ENCODE measurements at regions not wholly inside any gene's neighbourhood (a gene's known extent, or its start where the extent isn't known, plus 50 kb on each side); places are given as distances from the start of the nearest gene placed in this dataset.
"Not testable (repeated sequence)": the region's sequence is repeated elsewhere in the genome, so short reads cannot be mapped to it uniquely, and the experiment has no call there.

DNA sequence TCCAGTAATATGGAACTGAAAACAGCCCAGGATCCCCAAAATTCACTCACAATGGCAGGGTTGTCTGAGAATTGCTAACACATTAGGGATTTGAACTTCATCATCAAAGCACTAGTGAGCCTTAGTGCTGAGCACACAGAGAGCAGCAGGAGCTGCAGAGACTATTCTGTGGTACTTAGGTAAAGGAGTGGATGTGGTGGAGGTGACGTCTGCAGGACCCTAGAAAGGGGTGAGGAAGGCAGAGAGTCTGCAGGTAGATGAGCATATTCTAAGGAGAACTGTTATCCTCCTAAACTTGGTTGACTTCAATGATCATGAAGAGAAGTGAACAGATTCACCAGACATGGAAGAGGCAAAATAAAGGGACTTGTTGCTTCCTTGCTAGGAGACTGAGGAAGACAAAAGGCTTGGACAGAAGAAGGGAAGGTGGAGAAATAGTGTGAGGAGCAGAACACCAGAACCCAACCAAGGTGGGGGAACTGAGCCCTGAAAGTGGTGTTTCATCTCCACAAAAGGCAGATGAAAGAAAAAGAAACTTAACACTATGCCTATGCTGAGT lies 1164.0 kb downstream of the TMEM121 start:
- H3K4me1 Mint-ChIP-seq, result peaks cover 29% of the 10 kb centered on the region
- no peak for ATAC-seq
- no peak overlapping the region for H3K4me3 Mint-ChIP-seq
- H3K27me3 Mint-ChIP-seq, result peaks cover 8% of the 10 kb centered on the region
- H3K9me3 Mint-ChIP-seq, result no peaks in the 10 kb centered on the region
- DNase-seq, result no peak
- no peak overlapping the region for H3K27ac Mint-ChIP-seq

DNA sequence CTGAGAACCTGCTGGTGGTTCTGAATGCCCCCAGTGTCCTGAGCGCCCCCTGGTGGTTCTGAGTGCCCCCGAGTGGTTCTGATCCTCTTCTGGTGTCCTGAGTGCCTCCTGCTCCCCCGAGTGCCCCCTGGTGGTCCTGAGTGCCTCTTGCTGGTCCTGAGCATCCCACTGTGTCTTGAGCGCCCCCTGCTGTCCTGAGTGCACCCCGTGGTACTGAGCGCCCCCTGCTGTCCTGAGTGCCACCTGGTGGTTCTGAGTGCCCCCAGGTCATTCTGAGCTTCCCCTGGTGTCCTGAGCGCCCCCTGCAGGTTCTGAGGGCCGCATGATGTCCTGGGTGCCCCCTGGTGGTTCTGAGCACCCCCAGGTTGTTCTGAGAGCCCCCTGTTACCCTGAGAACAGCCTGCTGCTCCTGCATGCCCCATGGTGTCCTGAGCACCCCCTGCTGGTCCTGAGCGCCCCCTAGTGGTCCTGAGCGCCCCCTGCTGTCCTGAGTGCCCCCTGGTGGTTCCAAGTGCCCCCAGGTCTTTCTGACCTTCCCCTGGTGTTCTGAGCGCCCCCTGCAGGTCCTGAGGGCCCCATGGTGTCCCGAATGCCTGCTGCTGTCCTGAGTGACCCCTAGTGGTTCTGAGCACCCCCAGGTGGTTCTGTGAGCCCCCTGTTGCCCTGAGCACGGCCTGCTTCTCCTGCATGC lies 1165.4 kb downstream of the TMEM121 start:
- Mint-ChIP-seq H3K4me1 (peaks cover 29% of the 10 kb centered on the region), H3K27ac (no peak overlapping the region), H3K4me3 (no peak overlapping the region), H3K9me3 (no peaks in the 10 kb centered on the region), H3K27me3 (no peaks in the 10 kb centered on the region)
- peak; percentile 85 for ATAC-seq
- DNase-seq, result peak; percentile 93 to 94

DNA sequence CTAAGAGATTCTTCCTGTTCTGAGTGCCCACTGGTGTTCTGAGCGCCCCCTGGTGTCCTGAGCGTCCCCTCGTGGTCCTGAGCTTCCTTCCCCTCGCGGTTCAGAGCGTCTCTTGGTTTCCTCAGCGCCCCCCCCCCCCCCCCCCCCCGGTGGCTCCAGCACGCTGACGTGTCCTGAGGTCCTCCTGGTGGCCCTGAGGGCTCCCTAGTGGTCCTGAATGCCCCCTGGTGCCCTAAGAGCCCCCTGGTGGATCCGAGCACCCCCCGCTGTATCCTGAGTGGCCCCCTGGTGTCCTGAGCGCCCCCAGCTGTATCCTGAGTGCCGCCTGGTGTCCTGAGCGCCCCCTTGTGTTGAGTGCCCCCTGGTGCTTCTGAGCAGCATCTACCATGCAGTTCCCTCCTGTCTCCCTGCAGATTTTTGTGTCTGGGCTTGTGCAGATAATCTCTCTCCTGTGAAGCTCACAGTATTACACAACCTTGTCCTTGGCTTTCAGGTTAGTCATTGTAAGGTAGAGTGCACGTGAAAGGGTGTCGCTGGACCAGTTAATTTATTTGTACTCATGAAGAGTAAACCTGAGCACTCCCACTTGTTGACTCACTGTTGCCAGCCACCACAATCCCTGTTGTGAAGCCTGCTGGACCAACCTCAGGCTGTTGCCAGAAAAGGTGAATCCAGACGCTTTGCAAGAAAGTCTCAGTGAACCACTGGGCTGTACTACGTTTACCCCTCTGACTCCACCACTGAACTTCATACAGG lies 1168.4 kb downstream of the TMEM121 start:
- Mint-ChIP-seq H3K27me3 (no peaks in the 10 kb centered on the region), H3K27ac (peak overlapping the region; percentile 3 to 77), H3K9me3 (no peaks in the 10 kb centered on the region), H3K4me3 (peak overlapping the region; percentile 41 to 51), H3K4me1 (peaks cover 33% of the 10 kb centered on the region)
- ATAC-seq (peak; percentile 78), DNase-seq (peak; percentile 75 to 84)

DNA sequence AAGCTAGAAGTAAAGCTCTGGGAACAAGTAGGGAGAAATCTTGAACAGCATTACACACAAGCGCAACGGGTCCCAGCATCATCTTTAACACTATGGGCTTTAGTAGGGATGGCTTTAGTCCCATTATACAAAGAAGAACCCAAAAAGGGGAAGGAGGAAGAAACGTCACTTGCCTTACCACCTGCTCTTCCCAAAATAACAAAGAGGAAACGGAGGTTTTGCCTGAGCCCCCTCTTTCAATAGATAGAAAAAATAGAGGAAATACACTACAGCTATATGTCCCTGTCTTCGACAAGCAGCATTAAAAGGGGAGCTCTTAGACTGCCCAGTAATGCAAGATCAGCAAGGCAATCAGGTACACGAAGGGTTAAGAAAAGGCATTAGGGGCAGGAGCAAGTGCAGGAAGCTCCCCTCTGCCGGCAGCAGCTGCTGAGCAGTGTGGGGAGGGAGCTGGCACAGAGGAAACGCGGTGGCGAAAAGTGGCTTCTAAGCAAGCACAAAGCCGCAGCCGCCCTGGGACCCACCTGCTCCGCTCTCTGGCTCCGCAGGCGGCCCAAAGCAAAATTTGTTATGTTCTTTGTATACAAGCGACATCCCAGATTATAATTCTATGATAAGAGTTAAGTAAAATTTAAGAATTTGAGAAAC lies 1172.4 kb downstream of the TMEM121 start:
- Mint-ChIP-seq H3K4me1 (peaks cover 12% of the 10 kb centered on the region), H3K4me3 (peak overlapping the region; percentile 50 to 58)
- ATAC-seq (peak; percentile 79), DNase-seq (peak in 1 of 2 donors; percentile 25)
- not testable (repeated sequence) for H3K27ac Mint-ChIP-seq, H3K9me3 Mint-ChIP-seq, H3K27me3 Mint-ChIP-seq

DNA sequence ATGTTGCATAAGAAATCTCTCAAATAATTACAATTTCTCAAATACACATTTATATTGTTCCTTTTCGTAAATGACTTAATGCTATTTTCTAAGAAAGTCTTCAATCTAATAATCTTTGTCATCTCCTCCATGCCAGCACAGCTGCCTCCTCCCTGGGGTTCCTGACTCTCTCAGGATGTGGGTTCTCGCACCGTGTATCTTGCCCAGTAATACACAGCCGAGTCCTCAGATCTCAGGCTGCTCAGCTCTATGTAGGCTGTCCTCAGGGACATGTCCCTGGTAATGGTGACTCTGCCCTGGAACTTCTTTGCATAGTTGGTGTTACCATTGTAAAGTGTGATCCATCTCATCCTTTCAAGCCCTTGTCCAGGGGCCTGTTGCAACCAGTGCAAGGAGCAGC lies 1177.3 kb downstream of the TMEM121 start:
- not testable (repeated sequence) for H3K4me3 Mint-ChIP-seq, H3K4me1 Mint-ChIP-seq, ATAC-seq, DNase-seq, H3K9me3 Mint-ChIP-seq, H3K27ac Mint-ChIP-seq, H3K27me3 Mint-ChIP-seq

DNA sequence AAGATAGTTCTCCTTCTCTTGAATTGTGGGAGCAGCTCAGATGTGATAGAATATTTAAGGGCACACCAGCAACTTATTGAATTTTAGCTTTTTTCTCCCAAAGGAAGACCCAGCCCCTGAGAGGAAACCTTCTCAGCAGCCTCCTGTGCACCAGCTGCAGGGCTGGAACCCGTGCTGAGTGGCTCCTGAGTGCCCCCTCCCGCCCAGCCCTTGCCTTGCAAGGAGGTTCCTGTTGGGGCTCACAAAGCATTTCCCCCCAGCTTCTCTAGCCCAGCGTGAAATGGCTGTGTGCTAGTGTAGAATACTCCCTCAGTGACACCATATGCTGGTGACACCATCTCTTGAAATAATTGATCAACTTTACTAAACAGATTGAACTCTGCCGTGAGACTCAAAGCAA lies 1180.1 kb downstream of the TMEM121 start:
- peak; percentile 61 for ATAC-seq
- not testable (repeated sequence) for DNase-seq, H3K27me3 Mint-ChIP-seq, H3K27ac Mint-ChIP-seq, H3K9me3 Mint-ChIP-seq, H3K4me3 Mint-ChIP-seq
- peaks cover 15% of the 10 kb centered on the region for H3K4me1 Mint-ChIP-seq

DNA sequence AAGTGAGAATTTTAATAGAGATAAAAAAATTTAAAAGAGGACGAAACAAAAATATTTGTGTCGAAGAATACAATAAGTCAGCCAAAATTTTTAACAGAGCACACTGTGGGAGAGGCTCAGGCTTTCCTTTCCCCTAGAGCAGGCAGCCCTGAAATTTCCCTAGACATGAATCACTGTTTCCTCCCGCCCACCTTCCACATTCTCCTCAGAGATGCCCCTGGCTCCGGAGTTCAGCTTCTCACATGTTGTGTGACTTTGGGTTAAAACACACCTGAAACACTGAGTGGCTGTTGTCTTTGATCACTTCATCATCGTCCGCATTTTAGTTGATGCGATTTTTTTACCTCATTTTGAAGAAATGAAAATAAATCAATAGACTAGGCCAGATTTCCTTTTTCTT lies 1183.8 kb downstream of the TMEM121 start:
- not testable (repeated sequence) for H3K27ac Mint-ChIP-seq, H3K9me3 Mint-ChIP-seq, DNase-seq
- H3K4me3 Mint-ChIP-seq, result peak overlapping the region; percentile 1 to 25
- peaks cover 14% of the 10 kb centered on the region for H3K27me3 Mint-ChIP-seq
- H3K4me1 Mint-ChIP-seq, result peaks cover 26% of the 10 kb centered on the region
- ATAC-seq, result peak; percentile 82

DNA sequence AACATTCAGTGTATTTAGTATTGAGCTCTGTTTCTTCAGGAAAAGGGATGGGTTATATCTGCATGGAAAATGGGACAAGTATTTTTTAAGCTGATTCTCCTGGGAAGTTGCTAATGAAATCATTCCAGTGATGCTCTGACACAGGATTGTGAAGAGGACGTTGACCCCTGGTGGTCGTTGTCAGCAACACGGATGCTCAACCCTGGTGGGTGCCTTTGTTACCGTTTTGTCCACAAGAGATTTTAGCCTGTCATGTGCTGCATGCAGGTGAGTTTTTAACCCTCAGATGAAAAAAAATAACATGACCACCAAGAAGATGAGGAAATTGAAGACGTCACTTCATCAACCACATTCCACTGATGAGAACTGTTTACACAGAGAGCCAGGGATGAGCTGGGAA lies 1186.1 kb downstream of the TMEM121 start:
- not testable (repeated sequence) for DNase-seq, H3K4me3 Mint-ChIP-seq, H3K9me3 Mint-ChIP-seq, ATAC-seq
- peak overlapping the region in 1 of 2 donors; percentile 23 for H3K27ac Mint-ChIP-seq
- peaks cover 30% of the 10 kb centered on the region for H3K4me1 Mint-ChIP-seq
- H3K27me3 Mint-ChIP-seq, result peaks cover 14% of the 10 kb centered on the region

DNA sequence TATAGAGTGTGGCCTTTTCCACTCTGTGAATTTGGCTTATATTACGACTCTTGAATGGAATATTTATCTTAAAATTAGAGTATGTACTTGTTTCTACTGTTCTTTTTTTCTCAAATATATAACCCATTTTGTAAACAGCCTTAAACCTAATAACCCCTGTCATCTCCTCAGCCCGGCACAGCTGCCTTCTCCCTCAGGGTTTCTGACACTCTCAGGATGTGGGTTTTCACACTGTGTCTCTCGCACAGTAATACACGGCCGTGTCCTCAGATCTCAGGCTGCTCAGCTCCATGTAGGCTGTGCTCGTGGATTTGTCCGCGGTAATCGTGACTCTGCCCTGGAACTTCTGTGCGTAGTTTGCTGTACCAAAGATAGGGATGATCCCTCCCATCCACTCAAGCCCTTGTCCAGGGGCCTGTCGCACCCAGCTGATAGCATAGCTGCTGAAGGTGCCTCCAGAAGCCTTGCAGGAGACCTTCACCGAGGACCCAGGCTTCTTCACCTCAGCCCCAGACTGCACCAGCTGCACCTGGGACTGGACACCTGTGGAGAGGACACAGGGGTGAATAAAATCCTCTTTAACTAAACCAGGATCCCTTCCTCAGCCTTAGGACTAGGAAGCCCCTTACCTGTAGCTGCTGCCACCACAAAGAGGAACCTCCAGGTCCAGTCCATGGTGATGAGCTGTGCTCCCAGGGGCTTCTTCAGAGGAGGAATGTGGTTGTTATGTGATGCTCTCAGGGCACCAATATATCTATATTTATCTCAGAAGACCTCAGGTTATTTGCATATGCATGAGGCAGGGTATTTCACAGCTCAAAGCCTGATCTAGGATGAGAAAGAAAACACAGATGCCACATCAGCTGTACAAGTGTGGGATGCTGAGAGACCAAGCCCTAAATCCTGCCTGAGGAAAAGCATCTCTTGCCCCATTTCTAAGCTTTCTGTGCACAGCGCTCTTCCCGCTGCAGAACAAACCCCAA lies 1188.4 kb downstream of the TMEM121 start:
- not testable (repeated sequence) for DNase-seq, H3K4me3 Mint-ChIP-seq, H3K9me3 Mint-ChIP-seq, H3K27ac Mint-ChIP-seq
- Mint-ChIP-seq H3K4me1 (peaks cover 37% of the 10 kb centered on the region), H3K27me3 (peaks cover 14% of the 10 kb centered on the region)
- peak; percentile 58 for ATAC-seq

DNA sequence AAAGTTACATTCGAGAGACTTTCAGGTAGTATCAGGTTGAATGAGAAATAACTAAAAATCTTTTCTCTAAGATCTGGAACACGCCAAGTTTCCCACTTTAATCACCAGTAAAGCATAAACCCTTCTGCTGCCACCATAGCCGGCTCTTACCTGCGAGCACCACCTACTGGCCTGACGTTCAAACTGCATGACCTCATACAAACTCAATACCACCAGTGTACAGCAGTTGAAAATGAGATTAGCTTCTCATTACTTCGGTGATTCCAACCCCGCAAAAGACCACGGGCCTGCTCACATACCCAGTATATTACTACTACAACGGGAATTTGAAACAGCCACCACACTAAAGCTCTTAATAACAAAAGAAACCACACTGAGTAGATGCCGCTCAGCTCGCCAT lies 1191.2 kb downstream of the TMEM121 start:
- Mint-ChIP-seq H3K4me1 (peaks cover 45% of the 10 kb centered on the region), H3K27me3 (peaks cover 11% of the 10 kb centered on the region)
- not testable (repeated sequence) for DNase-seq, H3K9me3 Mint-ChIP-seq, H3K27ac Mint-ChIP-seq, H3K4me3 Mint-ChIP-seq
- ATAC-seq, result peak; percentile 84

DNA sequence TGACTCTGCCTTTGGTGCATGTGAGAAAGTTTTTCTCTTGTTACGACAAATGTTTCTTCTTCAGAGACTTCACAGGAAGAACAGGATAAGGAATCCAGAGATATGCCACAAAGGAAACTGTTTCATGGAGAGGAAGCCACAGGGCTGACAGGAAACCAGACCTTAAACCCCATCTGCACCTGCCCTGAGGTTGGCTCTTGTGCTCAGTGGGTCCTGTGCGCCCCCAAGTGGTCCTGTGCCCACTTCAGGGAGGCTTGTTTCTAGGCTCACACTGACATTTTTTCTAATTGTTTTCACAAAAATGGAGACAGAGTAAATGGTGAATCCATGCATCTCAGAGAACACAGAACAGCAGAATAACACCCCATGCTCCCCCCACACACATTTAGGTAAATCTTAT lies 1193.5 kb downstream of the TMEM121 start:
- not testable (repeated sequence) for ATAC-seq, H3K27ac Mint-ChIP-seq, DNase-seq, H3K27me3 Mint-ChIP-seq, H3K9me3 Mint-ChIP-seq, H3K4me3 Mint-ChIP-seq
- peaks cover 49% of the 10 kb centered on the region for H3K4me1 Mint-ChIP-seq

DNA sequence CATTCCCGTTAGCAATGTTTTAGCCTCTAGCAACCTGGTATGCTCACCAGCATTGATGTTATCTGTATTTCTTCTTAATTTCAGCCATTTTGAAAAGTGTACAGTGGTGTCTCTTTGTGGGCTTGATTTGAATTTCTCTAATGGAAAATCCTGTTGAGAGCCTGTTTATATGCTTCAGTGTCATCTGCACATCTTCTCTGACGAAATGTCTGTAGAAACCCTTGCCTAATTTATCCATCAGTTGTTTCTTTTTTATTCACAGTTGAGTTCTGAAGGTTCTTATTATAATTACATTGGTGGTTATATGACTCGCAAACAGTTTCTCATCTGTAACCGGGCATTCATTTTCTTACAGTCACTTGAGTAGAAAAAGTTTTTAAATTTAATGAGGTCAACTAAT lies 1195.5 kb downstream of the TMEM121 start:
- not testable (repeated sequence) for H3K9me3 Mint-ChIP-seq, DNase-seq, ATAC-seq, H3K27ac Mint-ChIP-seq, H3K27me3 Mint-ChIP-seq
- peak overlapping the region in 1 of 2 donors; percentile 62 for H3K4me3 Mint-ChIP-seq
- peaks cover 49% of the 10 kb centered on the region for H3K4me1 Mint-ChIP-seq

DNA sequence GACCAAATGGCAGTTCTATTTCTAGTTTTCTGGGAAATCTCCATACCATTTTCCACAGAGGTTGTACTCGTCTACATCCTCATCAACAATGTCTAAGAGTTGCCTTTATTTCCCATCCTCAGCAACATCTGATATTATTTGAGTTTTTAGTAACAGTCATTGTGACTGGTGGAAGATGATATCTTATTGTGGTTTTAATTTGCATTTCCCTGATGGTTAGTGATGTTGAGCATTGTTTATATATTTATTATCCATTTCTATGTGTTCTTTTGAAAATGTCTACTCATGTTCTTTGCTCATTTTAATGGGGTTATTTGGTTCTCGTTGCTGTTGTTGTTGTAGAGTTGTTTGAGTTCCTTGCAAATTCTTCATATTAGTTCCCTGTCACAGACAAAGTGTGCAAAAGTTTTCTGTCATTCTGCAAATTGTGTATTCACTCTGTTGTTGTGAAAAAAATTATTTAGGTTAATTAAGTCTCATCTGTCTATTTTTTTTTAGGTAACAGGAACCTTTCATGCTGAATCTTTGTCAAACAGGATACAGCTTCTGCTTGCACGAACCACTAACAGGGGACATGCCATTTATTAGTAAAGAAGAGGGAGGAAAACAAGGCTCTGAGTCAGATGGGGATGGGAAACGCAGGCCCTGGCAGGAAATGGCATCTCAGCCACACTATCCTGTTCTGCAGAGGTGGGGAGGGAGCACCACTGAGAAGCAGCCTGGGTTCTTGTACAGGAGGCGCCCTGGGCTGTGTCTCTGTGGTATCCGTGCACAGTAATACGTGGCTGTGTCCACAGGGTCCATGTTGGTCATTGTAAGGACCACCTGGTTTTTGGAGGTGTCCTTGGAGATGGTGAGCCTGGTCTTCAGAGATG lies 1196.7 kb downstream of the TMEM121 start:
- peak; percentile 87 for ATAC-seq
- H3K9me3 Mint-ChIP-seq, H3K27me3 Mint-ChIP-seq, DNase-seq, H3K27ac Mint-ChIP-seq: not testable (repeated sequence)
- Mint-ChIP-seq H3K4me3 (peak overlapping the region; percentile 3 to 9), H3K4me1 (peaks cover 50% of the 10 kb centered on the region)

DNA sequence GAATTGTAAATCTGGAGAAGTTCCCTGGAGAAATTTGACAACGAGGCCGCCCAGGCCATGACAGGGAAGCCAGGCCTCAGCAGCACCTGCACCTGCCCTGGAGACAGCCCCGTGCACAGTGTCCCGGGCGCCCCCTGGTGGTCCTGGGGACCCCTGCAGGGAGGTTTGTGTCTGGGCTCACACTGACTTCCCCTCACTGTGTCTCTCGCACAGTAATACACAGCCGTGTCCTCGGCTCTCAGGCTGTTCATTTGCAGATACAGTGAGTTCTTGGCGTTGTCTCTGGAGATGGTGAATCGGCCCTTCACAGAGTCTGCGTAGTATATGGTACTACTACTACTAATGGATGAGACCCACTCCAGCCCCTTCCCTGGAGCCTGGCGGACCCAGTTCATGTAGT lies 1201.6 kb downstream of the TMEM121 start:
- not testable (repeated sequence) for H3K4me3 Mint-ChIP-seq, H3K27ac Mint-ChIP-seq, H3K9me3 Mint-ChIP-seq, DNase-seq
- ATAC-seq, result peak; percentile 76
- Mint-ChIP-seq H3K27me3 (peaks cover 13% of the 10 kb centered on the region), H3K4me1 (peaks cover 26% of the 10 kb centered on the region)

Data from stimulated activated naive CD8-positive, alpha-beta T cell treated with anti-CD3 and anti-CD28 coated beads, Interleukin-15, amount 100 ng/mL, for 72 hours (primary cell).